ENCODE measurements at regions not wholly inside any gene's neighbourhood (a gene's known extent, or its start where the extent isn't known, plus 50 kb on each side); places are given as distances from the start of the nearest gene placed in this dataset.

DNA sequence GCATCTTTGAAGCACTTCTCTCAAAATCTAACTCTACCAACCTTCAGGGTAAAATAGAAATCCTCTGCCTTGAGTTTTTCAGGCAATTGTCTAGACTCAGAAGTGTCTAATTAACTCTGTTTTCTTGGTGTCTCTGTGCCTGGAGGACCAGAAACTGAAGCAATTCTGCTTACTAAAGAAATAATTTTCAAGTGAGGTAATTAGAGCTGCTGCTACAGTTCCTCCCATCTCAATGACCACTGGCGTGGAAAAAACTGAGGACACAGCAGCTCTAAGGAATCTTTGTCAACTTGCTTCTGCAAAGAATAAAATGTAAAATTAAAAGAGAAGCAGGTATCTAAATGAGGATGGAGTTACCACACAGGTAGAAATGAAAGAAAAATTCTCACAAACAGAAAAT lies 785.0 kb downstream of the PRELID2 start:
- Histone ChIP-seq H3K4me1 (replicated peaks in 1 of 2) (no peaks in the 10 kb centered on the region), H3K36me3 (replicated peaks in 1 of 2) (no peaks in the 10 kb centered on the region), H3K27ac (no peak overlapping the region), H3K9me3 (replicated peaks in 1 of 3) (no peaks in the 10 kb centered on the region), H3K4me3 (no peak overlapping the region), H3K27me3 (no peaks in the 10 kb centered on the region)
- no peak for DNase-seq
- WGBS, 4 donors = 60 to 79% (median 70%) methylated on average over 1 of the region's 1 CpG
- intact Hi-C loops (cut with DNase I) = no loop called here
- TF ChIP-seq, protein P1, sequence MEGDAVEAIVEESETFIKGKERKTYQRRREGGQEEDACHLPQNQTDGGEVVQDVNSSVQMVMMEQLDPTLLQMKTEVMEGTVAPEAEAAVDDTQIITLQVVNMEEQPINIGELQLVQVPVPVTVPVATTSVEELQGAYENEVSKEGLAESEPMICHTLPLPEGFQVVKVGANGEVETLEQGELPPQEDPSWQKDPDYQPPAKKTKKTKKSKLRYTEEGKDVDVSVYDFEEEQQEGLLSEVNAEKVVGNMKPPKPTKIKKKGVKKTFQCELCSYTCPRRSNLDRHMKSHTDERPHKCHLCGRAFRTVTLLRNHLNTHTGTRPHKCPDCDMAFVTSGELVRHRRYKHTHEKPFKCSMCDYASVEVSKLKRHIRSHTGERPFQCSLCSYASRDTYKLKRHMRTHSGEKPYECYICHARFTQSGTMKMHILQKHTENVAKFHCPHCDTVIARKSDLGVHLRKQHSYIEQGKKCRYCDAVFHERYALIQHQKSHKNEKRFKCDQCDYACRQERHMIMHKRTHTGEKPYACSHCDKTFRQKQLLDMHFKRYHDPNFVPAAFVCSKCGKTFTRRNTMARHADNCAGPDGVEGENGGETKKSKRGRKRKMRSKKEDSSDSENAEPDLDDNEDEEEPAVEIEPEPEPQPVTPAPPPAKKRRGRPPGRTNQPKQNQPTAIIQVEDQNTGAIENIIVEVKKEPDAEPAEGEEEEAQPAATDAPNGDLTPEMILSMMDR (IDR thresholded peaks at IDR 0.05) = no peak
- no peak for TF ChIP-seq POLR2A (IDR thresholded peaks at IDR 0.05)

DNA sequence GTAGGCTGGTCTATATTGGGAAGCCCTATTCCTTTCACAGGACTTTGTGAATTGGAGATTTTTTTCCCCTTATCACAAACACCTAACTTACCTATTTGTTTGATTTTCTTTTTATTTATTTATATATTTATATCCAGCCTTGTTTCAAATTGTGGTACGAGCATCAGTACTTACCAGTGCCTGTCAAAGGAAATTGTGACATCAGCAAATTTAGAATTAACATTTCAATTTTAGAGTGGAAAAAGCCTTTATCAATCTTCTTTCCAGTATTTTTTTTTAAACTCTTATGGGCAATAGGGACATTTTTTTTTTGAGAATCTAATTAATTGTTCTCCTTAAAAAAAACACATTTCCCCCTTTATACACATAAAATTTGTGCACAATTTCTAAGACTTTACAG lies 790.2 kb downstream of the PRELID2 start:
- no peak for DNase-seq
- no peaks in the 10 kb centered on the region for H3K27me3 ChIP-seq
- no peaks in the 10 kb centered on the region for H3K36me3 ChIP-seq (replicated peaks in 1 of 2)
- no peak overlapping the region for H3K27ac ChIP-seq
- H3K9me3 ChIP-seq (replicated peaks in 1 of 3) = no peaks in the 10 kb centered on the region
- 59 to 87% (median 70%) methylated on average over 1 of the region's 1 CpG for WGBS, 4 donors
- H3K4me3 ChIP-seq = no peak overlapping the region
- intact Hi-C loops (cut with DNase I) = no loop called here
- TF ChIP-seq, protein P1 (IDR thresholded peaks at IDR 0.05) = no peak
- TF ChIP-seq POLR2A (IDR thresholded peaks at IDR 0.05) = no peak
- no peaks in the 10 kb centered on the region for H3K4me1 ChIP-seq (replicated peaks in 1 of 2)

DNA sequence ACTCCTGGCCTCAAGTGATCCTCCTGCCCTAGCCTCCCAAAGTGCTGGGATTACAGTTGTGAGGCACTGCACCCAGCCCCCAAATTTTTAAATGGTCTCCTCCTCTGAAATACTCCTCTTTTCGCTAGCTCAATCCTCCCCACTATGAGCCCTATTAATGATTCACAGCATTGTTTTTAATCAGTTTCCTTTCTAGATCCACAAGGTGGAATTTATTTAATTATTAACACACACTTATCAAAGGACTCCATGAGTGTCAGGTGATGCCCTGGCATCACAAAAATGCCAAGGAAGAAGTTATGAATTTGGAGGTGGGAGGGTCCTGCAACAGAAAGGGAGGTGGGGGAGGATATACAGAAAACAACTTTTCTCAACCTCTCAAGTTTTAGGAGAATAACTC lies 806.5 kb downstream of the PRELID2 start:
- H3K4me3 ChIP-seq = no peak overlapping the region
- H3K27ac ChIP-seq = no peak overlapping the region
- no peak for DNase-seq
- H3K4me1 ChIP-seq (replicated peaks in 1 of 2) = no peaks in the 10 kb centered on the region
- no peaks in the 10 kb centered on the region for H3K27me3 ChIP-seq
- intact Hi-C loops (cut with DNase I) = no loop called here
- 67 to 83% (median 76%) methylated on average over 1 of the region's 1 CpG for WGBS, 4 donors
- TF ChIP-seq, protein P1 (IDR thresholded peaks at IDR 0.05) = no peak
- no peak for TF ChIP-seq POLR2A (IDR thresholded peaks at IDR 0.05)
- H3K9me3 ChIP-seq (replicated peaks in 1 of 3) = no peaks in the 10 kb centered on the region
- H3K36me3 ChIP-seq (replicated peaks in 1 of 2) = no peaks in the 10 kb centered on the region

DNA sequence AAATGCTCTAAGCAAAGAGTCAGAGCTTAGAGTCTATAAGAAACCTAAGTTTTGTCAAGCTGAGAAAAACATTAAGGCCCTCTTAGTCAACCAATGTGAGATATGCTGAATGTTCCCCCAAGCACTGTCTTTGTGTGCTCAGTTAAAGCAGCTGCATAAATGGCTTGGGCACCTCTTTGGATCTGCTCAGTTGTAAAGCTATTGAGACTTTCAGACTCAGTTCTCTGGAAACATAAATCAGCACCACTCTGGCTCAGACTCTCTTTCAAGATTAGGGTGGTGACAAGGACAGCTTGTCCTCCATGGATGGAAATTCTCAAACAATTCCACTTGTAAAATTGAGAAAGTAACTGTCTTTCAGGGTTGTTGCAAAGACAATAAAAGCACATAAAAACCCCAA lies 807.9 kb downstream of the PRELID2 start:
- Histone ChIP-seq H3K27ac (no peak overlapping the region), H3K4me3 (no peak overlapping the region), H3K36me3 (replicated peaks in 1 of 2) (no peaks in the 10 kb centered on the region), H3K4me1 (replicated peaks in 1 of 2) (no peaks in the 10 kb centered on the region), H3K27me3 (no peaks in the 10 kb centered on the region), H3K9me3 (replicated peaks in 1 of 3) (no peaks in the 10 kb centered on the region)
- DNase-seq = no peak
- TF ChIP-seq, protein P1 (IDR thresholded peaks at IDR 0.05) = no peak
- no peak for TF ChIP-seq POLR2A (IDR thresholded peaks at IDR 0.05)
- intact Hi-C loops (cut with DNase I) = no loop called here
